GM12874 (cell line): ENCODE measurements at regions not wholly inside any gene's neighbourhood (a gene's known extent, or its start where the extent isn't known, plus 50 kb on each side); places are given as distances from the start of the nearest gene placed in this dataset.

Experiments used
- TF ChIP-seq, protein P1 (sequence below): IDR thresholded peaks from 2 replicates; pipeline ENCODE4 v1.5.1; 2011; ENCODE audit warnings: low read depth, mild to moderate bottlenecking, control low read depth, low read length, moderate library complexity; ENCODE audit not compliant: insufficient read depth

DNA sequence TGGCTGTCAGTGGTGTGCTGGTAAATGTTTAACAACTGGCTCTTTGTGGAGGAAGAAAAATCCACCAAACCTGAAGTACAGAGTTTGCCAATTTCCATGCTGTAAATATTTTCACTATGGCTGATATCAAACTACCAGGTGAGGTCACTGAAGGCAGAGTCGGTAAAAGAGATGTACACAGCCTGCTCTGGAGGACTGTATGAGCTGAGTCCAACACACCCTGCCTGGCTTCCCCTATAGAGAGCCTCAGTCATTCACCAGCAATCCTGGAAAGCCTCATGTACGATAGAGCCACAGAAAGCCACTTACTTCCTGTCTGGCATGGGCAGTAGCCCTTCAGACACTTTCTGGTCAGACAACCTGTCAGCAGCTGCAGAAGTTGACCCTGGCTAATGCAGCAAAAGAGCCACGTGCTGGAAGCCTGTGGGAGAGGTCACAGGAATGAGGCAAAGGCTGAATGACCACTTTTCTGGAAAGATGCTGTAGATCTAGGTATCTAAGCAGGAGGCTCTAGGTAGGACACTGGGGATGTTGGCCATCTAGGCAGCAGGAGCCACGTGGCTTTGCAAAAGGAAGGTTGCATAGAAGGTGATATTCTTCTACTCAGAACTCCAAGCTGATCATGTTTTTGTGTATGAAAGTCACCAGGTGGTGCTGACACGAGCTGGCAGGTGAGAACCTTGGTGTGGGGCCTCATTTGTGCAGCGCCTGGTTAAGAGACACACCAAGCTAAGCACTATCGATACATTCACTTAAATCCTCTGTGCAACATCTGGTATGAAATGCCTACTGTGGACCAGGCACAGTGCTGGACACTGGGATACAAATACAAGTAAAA is 553.9 kb downstream of the VRK1 start:
- TF ChIP-seq, protein P1, sequence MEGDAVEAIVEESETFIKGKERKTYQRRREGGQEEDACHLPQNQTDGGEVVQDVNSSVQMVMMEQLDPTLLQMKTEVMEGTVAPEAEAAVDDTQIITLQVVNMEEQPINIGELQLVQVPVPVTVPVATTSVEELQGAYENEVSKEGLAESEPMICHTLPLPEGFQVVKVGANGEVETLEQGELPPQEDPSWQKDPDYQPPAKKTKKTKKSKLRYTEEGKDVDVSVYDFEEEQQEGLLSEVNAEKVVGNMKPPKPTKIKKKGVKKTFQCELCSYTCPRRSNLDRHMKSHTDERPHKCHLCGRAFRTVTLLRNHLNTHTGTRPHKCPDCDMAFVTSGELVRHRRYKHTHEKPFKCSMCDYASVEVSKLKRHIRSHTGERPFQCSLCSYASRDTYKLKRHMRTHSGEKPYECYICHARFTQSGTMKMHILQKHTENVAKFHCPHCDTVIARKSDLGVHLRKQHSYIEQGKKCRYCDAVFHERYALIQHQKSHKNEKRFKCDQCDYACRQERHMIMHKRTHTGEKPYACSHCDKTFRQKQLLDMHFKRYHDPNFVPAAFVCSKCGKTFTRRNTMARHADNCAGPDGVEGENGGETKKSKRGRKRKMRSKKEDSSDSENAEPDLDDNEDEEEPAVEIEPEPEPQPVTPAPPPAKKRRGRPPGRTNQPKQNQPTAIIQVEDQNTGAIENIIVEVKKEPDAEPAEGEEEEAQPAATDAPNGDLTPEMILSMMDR: no peak

GRCh38 chr14:97353102-97353501 is 555.9 kb downstream of the VRK1 start:
- TF ChIP-seq, protein P1: no peak

GRCh38 chr14:97354119-97354722 is 557.0 kb downstream of the VRK1 start:
- TF ChIP-seq, protein P1: no peak

DNA sequence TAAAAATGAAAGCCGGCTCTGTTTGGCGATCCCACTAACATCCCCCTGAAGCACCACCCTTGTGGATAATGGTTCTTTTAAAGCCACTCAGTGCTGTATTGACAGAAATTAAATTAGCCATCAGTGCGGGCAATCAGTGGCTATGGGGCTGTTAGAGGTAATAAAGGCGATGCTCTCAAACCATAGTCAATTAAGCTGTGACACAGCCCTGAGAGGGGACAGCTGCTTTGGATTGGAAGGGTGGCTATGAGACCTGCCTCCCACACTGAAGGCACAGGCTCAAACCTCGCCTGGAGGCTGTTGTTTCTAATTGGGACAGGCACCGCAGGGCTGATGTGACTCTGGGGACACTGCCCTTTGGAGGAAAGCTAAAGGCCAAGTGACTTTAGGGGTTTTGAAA is 562.2 kb downstream of the VRK1 start:
- TF ChIP-seq, protein P1: no peak

DNA sequence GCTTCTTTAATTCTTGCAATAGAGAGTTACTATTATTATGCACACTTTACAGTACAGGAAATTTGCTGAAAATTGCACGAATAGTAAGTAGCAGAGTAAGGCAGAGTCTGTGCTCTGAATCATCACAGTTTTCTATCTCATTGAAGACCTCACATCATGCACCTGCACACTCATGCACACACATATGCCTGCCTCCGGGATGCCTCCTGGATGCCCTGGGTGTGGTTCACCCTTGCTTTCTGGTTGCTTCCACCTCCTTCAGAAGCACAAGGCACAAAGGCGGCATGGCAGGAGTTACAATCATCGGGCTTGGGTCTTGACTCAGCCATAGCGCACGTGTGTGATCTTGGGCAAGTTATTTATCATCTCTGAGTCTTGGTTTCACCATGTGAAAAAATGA is 564.0 kb downstream of the VRK1 start:
- TF ChIP-seq, protein P1: no peak

DNA sequence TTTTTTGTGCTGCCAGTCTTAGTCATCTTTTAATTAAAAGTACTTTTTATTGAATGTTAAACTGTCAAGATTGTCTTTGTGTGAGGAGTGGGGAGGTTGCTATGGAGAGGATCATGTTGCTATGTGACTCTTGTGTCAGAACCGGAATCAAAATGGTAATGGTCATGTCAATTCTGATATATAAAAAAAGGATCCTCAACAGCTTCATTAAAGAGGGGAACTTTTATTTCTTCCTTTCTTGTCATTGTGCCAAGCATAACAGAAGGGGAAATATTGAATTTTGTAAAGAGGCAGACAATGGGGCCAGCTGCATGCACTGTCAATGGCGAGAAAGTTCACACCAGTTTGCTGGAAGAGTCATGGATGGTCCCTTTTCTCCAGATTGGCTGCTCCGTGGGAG is 564.8 kb downstream of the VRK1 start:
- TF ChIP-seq, protein P1: no peak

GRCh38 chr14:97366400-97366799 is 569.2 kb downstream of the VRK1 start:
- TF ChIP-seq, protein P1: no peak
